ENCODE measurements at regions not wholly inside any gene's neighbourhood (a gene's known extent, or its start where the extent isn't known, plus 50 kb on each side); places are given as distances from the start of the nearest gene placed in this dataset.

GRCh38 chr17:79677646-79678045, 53.1 kb upstream of the ENPP7 start:
- TF ChIP-seq, protein P1, sequence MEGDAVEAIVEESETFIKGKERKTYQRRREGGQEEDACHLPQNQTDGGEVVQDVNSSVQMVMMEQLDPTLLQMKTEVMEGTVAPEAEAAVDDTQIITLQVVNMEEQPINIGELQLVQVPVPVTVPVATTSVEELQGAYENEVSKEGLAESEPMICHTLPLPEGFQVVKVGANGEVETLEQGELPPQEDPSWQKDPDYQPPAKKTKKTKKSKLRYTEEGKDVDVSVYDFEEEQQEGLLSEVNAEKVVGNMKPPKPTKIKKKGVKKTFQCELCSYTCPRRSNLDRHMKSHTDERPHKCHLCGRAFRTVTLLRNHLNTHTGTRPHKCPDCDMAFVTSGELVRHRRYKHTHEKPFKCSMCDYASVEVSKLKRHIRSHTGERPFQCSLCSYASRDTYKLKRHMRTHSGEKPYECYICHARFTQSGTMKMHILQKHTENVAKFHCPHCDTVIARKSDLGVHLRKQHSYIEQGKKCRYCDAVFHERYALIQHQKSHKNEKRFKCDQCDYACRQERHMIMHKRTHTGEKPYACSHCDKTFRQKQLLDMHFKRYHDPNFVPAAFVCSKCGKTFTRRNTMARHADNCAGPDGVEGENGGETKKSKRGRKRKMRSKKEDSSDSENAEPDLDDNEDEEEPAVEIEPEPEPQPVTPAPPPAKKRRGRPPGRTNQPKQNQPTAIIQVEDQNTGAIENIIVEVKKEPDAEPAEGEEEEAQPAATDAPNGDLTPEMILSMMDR (IDR thresholded peaks at IDR 0.05), result no peak
- no peak for TF ChIP-seq POLR2A (IDR thresholded peaks at IDR 0.05)
